GM10266 (cell line): ENCODE measurements at regions not wholly inside any gene's neighbourhood (a gene's known extent, or its start where the extent isn't known, plus 50 kb on each side); places are given as distances from the start of the nearest gene placed in this dataset.

Experiments
- DNase-seq: peaks from one replicate; pipeline ENCODE4 v3.0.0; 2012; ENCODE audit errors: extremely low spot score
- CTCF ChIP-seq: IDR thresholded peaks from 2 replicates; pipeline ENCODE4 v1.5.1; 2012; ENCODE audit warnings: mild to moderate bottlenecking, low read depth; ENCODE audit not compliant: control insufficient read depth, insufficient read depth; ENCODE audit errors: missing control alignments

DNA sequence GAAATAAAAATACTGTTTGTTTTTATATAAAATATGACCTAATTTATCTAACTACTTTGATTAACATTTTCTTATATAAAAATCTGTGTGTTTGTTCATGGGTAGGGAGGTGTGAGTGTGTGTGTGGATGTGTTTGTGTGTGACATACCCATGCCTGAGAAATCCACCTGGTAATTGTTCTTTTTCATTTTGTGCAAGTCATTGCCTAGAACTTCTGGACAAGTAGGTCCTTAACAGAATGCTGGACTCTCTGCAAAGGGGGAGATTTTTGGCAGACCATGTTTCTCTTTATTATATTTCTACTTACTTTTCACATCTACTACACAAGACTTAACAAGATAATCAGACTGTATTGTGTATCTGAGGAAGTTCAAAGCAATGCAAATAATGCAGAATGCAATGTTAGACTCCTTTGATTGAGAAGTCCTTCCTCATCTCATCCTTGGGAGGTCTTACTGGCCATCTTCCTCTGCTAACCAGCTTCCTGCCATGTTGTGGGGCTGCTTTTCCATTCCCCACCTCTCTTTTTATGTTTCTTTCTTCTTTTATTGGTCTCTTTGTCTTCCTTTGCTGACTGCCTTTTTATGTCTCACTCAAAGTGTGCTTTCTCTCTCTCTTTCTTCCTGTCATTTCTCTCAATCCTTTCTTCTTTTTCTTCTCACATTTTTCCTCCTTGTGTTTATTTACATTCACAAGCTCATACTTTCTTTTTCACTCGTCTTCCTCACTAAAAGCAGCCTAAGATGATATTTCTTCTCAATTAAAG is 1017.0 kb upstream of the CNTN5 start:
- DNase-seq = no peak

GRCh38 chr11:98007072-98007471 is 1013.7 kb upstream of the CNTN5 start:
- TF ChIP-seq CTCF = no peak
- DNase-seq = no peak

More for the DNA sequence above, 1017.0 kb upstream of the CNTN5 start:
- TF ChIP-seq CTCF = no peak

GRCh38 chr11:98027652-98028051 is 993.1 kb upstream of the CNTN5 start:
- no peak for DNase-seq
- no peak for TF ChIP-seq CTCF

GRCh38 chr11:98029832-98030231 is 990.9 kb upstream of the CNTN5 start:
- TF ChIP-seq CTCF = no peak
- DNase-seq = no peak

- TF ChIP-seq CTCF = no peak
- no peak for DNase-seq
Observed at GRCh38 chr11:98036810-98037209, 983.9 kb upstream of the CNTN5 start.

- TF ChIP-seq CTCF = no peak
- no peak for DNase-seq
Observed at GRCh38 chr11:98040061-98040808, 980.5 kb upstream of the CNTN5 start.

DNA sequence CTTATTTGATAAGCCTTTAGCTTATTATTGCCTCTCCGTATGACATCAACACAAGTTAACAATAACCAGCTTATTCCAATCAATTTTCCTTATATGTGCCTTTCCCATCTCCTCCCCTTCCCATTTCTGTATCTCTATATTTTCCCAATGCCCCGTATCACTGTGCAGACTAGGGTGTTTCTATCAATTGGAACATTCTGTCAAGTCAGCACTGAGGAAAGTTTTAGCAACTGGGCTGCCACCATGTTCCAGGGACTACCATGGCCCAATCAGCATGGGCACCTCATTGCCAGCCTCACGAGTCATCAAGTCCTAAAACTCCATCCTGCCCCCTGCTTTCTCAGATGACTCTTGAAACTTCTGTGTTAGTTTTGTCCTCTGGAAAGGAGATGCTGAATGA is 973.1 kb upstream of the CNTN5 start:
- no peak for DNase-seq
- no peak for TF ChIP-seq CTCF
